GOT3 (cell line): ENCODE measurements at regions not wholly inside any gene's neighbourhood (a gene's known extent, or its start where the extent isn't known, plus 50 kb on each side); places are given as distances from the start of the nearest gene placed in this dataset.
"Not testable (repeated sequence)": the region's sequence is repeated elsewhere in the genome, so short reads cannot be mapped to it uniquely, and the experiment has no call there.

Source experiments
- DNase-seq: peaks from one replicate; lab custom pipeline; 2025; ENCODE audit warnings: mixed read lengths; lab: John Stamatoyannopoulos, UW

DNA sequence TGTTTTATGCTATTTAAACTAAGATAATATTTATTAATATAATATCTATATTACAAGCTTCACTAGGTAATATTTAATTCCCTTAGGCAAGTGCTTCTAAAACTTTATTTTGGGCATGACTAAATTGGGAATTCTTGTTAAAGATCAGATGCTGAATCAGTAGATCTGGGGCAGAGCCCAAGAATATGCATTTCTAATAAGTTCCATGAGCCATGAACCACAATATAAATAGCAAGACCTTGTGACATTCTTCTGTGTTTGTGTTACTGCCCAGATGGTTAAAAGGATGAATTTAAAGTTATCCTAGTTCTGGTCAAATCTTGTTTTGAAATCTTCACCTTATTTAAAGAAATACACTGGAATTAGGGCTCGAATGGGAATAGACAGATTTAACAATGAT is 258.4 kb upstream of the CACNA2D1 start:
- no peak for DNase-seq

DNA sequence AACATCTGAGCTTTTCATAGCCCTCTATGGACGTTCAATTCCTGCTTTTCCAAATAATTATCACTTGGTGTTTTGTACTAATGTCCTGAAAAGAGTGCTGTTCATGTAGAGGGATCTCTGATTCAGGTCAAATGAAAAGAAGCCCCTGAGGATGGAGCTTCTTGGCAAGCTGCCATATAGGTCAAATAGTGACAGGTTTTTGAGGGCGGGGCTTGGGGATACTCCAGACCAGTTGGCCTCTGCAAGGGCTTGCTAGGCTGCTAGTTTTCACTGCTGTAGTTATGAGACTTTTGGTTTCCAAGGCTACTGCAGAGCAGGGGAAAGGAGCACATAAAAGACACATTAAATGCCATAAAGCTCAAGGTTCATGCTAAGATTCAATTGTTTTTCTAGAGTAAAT is 257.2 kb upstream of the CACNA2D1 start:
- no peak for DNase-seq

DNA sequence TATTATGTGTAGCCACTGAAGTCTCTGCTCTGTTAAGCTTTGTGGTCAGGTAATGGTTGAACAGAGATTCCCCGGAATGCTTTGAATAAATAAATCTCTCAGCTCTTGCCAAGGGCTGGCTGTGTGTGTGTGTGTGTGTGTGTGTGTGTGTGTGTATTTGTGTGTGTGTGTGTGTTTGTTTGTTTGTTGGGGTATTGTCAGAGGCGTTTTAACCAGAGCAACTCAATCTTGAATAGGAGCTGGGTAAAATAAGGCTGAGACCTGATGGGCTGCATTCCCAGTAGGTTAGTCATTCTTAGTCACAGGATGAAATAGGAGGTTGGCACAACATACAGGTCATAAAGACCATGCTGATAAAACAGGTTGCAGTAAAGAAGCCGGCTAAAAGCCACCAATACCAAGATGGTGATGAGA is 256.2 kb upstream of the CACNA2D1 start:
- no peak for DNase-seq

DNA sequence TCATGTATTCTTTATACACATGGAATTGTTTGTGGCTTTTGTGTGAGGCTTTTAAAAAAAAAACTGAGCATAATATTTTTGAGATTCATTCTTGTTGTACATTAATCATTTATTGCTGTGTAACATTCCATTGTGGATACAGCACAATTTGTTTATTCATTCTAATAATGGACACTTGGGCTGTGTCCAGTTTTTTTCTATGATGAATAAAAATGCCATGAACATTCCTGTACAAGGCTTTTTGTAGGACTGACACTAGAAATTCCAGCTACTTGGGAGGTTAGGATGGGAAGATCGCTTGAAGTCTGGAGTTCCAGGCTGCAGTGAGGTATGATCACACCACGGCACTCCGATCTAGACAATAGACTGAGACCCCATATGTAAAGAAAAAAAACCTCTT is 254.3 kb upstream of the CACNA2D1 start:
- no peak for DNase-seq

DNA sequence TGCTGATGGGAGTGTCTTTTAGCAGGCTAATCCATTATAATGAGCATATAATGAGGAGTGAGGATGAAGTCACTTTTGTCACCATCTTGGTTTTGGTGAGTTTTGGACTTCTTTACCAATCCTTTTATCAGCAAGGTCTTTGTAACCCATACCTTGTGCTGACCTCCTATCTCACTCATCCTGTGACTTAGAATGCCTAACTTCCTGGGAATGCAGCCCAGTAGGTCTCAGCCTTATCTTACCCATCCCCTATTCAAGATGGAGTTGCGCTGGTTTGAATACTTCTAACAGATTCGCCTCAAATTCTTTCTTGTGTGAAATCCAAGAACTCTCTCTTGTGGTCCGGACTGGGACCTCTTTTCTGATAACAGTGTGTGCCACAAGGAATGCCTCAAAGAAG is 253.1 kb upstream of the CACNA2D1 start:
- no peak for DNase-seq

DNA sequence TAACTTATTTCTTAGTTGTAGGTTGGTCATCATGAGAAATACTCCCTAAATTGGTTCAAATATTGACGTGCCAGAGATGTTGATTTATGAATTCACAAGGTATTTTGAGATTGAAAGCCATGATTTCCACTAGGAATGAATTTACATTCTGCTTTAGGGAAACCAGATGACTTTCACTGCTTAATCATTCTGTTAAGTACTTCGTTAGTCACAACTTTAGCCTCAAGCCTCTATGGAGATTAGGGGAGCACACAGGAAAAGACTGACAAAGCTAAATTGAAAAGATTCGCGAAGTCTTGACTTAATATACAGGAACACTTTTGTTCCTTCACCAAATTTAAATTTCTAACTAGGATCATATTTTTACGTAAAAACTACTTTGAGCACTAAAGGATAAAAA is 250.4 kb upstream of the CACNA2D1 start:
- no peak for DNase-seq

DNA sequence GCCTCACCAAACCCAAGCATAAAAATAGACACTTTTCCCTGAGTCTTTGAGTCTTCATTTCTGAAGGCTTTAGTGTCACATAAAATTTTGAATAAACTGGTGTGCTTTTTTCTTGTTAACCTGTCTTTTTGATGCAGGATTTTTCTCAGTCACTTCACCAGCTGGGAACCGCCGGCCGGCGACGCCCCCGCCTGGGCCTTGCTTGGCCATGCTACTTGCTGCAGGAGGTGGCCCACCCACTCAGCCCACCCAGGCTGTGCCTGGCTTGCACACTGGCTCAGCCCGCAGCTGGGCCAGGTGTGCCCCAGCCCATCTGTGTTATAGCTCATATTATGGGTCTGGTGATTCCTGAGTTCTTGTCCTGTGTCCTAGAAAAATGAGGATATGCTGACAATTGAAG is 247.4 kb upstream of the CACNA2D1 start:
- DNase-seq = no peak

DNA sequence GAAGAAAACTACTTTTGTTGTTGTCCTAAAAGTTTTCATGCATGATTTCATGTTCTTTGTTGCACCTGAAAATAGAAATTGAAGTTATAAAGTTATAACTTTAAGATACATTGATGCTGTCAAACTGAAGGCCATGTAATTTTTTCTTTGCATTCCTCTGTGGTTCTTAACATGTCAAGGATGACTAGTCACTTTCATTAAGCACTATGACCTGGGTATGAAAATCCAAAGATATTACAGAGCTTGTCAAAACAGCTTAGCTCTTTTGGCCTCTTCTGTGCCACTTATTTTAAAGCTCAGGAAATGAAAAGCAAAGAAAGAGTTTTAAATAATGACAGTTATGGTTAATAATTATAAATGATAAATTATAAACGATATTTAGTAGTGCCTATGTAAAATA is 241.6 kb upstream of the CACNA2D1 start:
- no peak for DNase-seq

DNA sequence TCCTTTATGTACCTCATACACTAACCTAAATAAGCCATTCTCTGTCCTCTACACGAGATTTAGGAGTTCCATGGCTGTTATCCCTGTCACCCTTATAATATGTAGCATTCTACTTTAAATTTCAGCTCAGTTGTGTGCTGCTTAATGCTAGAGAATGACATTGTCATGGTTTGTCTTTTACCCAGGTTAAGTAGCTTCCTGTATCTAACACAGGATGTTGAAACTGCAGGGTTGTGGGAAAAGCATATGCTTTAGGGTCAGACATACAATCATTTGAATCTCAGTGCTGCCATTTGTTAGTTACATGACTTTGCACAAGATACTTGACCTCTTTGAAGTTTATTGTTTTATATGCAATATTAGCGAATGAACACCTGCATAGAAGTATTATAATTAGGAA is 235.1 kb upstream of the CACNA2D1 start:
- DNase-seq = no peak

DNA sequence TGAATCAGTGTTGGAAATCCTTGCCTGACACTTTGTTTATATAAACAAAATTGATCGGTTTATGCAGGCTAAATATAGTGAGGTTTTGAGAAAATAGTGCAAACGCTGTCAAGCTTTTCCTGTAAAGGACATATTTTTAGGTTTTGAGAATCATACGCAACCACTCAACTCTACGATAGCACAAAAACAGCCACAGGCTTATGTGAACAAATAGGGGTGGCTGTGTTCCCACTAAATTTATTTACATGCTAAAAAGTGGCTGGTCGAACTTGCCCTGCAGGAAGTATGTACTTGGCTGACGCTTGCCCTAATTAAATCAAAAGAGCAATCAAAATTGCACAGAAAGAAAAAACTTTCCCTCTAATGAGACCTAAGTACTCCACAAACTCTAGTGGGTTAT is 234.7 kb upstream of the CACNA2D1 start:
- DNase-seq = no peak

DNA sequence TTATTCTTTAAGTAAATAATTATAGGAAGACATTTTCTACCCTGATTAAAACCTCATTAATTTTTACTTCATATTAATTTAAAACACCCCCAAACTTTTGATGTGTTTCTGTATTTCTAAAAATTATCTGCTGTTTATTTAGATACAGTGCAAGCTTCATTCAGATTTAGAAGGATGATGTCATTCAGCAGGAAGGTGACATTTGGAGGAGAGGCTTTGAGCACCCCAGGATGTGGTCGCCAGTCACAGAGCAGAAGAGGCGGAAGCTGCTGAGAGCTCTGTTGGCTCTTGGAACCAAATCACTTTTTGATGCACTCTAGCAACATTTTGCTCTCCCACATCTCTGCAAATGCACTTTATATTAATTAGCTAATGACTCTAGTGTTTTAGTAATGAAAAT is 233.9 kb upstream of the CACNA2D1 start:
- no peak for DNase-seq

DNA sequence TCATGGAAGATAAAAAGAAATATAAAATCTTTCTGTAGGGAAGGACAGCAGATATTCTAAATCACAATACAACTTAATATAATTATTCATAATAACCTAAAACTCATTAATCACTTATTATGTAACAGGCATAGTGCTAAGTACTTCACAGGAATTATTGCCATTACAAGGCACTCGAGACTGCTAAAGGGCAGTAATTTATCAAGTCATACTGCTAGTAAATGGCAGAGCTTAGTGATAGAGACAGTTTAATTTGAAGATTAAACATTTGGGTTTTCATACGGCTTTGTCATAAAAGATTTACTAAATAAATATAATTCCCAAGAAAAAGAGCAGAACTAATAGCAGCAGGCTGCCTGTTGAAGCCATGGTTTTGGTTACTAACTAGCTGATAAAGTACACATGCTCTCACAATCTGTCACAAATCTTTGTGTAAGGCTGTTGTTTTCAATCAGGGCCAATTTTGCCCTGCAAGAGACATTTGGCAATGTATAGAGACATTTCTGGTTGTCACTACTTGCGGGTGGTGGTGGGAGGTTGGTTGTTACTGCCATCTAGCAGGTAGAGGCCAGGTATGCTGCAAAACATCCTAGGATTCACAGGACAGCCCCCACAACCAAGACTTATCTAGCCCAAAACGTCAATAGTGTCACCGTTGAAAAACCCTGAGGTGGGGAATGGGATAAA is 233.3 kb upstream of the CACNA2D1 start:
- DNase-seq = no peak

DNA sequence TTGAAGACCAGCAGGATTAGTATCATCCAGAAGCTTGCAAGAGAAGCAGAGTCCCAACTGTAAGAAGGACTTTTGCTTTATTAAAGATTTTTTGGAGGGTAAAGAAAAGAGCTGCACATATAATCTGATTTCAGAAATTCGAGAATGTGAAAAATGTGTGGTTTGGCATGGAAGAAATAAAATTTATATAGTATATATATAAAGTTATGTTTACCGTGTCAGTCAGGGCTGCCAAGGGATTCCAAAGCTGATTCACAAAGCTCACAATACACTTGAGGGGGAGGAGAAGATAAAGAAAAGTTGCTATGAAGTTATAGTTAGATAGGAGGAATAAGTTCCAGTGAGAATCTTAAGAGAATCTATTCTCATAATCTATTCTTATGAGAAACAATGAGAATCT is 231.8 kb upstream of the CACNA2D1 start:
- DNase-seq = no peak

DNA sequence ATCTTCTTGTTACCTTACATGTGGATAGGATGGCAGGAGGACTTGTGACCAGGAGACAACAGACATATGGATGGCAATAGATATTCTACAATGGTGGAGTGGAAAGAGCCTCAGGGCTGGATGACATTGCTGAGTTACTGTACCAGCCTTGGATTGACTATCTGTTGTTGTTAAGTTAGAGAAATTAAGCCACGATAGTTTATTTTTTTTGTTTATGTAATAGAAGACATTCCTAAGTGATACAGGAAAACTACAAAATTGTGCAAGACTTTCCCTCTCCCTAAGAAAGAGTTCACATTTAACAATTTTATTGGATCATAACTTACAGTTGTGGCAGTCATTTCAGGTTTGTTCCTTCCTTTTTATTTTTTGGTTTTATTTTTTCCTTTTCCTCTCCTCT is 230.7 kb upstream of the CACNA2D1 start:
- DNase-seq = no peak

DNA sequence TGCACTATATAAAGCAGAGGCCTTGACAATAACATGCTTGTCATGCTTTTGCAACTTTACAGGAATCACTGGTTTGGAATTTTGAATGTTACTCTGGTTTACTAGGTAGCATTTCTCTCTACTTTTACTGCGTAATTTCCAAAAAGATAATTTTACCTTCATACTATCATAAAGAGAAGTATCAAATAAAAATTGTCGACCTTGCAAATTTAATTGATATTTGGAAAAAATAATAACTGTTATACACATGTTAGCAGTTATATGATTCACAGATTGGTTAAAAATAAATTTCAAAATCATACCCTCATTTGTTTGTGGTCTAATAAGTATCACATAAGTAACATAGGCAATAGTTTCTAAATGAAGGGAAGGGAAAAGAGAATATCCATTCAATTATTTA is 228.5 kb upstream of the CACNA2D1 start:
- no peak for DNase-seq

DNA sequence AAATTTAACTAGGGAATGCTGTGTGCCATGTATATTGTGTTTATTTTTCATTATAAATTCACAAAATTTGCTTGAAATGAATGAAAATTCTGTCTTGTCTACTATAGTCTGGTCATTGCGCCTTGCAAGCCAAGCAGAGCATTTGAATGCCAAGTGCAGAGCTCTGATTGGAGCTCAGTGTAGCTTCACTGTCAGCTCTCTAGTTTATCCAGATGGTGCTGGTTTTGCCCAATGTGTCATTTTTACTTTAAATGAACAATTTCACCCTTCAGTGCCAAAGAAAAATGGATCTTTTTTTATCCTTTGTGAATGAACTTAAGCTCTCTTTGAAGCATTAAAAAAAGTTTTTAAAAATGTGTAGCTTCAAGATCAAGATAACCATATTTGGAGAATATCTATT is 225.6 kb upstream of the CACNA2D1 start:
- no peak for DNase-seq

DNA sequence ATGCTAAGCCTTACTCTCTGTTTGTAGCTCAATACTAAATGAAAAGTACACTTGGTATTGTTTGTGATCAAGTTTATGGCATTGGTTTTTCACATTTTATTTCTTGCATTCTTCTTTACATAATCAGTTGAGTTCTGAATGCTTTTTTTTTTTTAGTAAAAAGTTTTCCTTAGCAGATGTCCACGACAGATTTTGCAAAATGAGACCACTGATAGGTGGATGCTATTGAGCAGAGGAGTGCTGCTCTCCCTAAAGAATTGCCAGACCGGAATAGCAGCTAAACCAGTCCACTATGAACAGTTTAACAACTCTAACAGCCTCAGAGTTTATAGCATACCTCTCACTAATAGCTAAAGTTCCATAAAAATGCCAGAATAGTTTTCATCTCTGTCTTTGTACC is 225.1 kb upstream of the CACNA2D1 start:
- DNase-seq = no peak

DNA sequence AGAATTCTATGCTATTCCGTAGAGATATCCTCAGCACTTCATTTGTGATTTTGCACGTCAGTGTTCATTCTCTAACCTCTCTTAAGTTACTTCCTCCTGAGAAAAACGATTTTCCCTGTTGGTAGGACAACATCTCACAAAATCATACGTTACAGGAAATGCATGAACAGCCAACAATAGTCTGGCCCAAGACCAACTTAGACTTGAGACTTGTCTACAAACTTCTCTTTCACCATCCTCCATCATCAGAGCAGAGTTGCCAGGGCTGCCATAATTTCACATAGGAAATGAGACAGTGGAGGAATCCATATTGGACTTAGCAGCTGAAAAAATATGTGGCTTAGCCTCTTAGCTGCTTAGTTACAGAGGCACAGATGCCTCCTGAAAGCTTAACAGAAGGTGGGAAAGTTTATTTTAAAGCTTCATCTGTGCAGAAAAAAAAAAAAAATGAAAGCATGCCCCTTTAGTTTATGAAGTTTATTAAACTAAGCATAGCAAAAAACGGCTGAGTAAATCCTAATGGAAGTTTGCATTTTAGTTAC is 222.5 kb upstream of the CACNA2D1 start:
- no peak for DNase-seq

DNA sequence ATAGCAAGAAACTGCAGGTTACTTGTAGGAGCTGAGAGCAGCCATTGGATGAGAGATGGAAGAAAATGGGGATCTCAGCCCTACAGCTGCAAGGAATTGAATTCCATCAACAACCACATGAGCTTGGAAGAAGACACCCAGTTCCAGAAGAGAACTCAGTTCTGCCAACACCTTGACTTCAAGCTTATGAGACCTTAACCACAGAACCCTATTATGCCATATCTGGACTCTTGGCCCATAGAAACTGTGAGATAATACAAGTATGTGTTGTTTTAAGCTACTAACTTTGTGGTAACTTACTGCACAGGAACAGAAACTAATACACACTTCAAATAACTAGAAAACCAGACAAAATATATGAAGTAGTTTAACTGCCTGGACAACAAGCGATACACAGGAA is 212.4 kb upstream of the CACNA2D1 start:
- DNase-seq = no peak

DNA sequence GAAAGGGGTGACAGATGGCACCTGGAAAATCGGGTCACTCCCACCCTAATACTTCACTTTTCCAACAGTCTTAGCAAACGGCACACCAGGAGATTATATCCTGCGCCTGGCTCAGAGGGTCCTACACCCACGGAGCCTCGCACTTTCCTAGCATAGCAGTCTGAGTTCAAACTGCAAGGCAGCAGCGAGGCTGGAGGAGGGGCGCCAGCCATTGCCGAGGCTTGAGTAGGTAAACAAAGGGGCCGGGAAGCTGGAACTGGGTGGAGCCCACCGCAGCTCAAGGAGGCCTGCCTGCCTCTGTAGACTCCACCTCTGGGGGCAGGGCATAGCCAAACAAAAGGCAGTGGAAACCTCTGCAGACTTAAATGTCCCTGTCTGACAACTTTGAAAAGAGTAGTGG is 206.5 kb upstream of the CACNA2D1 start:
- DNase-seq = not testable (repeated sequence)

DNA sequence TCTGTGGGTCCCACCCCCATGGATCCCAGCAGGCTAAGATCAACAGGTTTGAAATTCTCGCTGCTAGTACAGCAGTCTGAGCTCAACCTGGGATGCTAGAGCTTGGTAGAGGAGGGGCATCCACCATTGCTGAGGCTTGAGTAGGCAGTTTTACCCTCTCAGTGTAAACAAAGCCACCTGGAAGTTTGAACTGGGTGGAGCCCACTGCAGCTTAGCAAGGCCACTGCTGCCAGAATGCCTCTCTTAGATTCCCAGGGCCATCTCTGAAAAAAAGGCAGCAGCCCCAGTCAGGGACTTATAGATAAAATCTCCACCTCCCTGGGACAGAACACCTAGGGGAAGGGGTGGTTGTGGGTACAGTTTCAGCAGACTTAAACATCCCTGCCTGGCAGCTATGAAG is 190.0 kb upstream of the CACNA2D1 start:
- DNase-seq = no peak

DNA sequence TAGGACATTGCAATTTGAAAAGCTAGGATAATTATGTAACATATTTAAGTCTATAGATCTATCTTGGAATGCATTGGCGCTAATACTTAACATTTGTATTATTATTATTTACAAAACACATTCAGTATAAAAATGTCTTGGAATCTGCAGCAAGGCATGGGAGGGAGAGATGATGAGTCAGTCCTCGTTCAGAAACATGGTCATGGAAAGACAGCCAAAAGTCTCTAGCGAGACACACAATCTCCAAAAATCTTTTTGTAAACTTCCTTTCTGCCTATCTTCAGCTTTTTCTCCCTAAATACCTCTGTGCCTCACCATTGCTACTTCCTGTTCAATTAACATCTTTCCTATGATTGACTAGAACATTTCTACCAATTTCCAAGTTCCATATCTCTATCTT is 188.4 kb upstream of the CACNA2D1 start:
- no peak for DNase-seq

DNA sequence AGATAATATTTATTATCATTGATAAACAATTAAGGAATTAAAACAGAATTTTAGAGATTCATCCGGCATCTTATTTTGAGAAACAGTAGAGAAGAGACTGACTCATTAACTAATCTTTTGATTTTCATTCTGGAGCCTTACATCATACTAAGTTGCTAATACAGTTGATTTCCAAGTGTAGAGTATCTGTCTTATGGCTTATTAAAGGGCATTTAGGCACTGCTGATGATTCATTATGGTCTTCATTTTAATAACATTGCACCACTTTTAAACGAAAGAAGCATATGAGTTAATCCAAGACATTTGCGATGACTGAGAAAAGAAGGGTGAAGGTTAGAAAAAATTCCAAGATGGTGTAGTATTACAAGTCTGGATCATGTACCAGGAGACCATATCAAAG is 186.0 kb upstream of the CACNA2D1 start:
- DNase-seq = no peak

DNA sequence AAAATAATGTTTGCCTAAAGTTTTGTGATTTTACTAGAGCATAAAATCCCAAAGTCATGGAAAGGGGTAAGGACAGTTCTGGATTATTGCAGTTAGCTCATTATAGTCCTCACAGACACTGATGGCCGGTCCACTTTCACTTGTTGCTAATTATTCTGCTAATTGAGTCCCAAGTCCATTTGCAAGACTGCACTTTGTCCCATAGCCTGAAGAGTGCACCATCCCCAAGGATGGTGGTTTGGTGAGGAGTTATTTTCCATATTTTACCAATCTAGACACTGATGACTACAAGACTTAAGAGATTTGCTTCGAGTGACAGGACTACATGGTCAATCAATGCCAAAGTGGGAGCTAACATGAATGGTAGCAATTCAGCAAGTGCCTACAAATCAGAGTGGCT is 181.8 kb upstream of the CACNA2D1 start:
- DNase-seq = no peak
